HCT116 (cell line): ENCODE measurements at regions not wholly inside any gene's neighbourhood (a gene's known extent, or its start where the extent isn't known, plus 50 kb on each side); places are given as distances from the start of the nearest gene placed in this dataset.
"Not testable (repeated sequence)": the region's sequence is repeated elsewhere in the genome, so short reads cannot be mapped to it uniquely, and the experiment has no call there.

Experiments used
- ATAC-seq: fragments of 200-7000 bp; cut with Tn5 transposase; 2 replicates; pipeline ENCODE4 v1.9.1; 2020; ENCODE audit warnings: mild to moderate bottlenecking, moderate library complexity
- BruUV-seq: library from RNA; stranded (reverse); fragments of 400-500 nt; replicated peaks from 2 replicates; lab custom pipeline; 2021; lab: Mats Ljungman, UMichigan
- CTCF ChIA-PET: fragments of 300-600 bp; sonication (Branson Sonifier 250); formaldehyde crosslinking; loops from one replicate; lab custom pipeline; 2021; ENCODE audit warnings: antibody characterized with exemption; lab: Charles Lee
- POLR2A ChIA-PET: fragments of 300-600, 350-600 bp; sonication (Branson Sonifier 250); formaldehyde crosslinking; loops from one replicate; lab custom pipeline; 2021; ENCODE audit warnings: antibody characterized with exemption; lab: Charles Lee
- RAD21 ChIA-PET, 2 experiments: fragments of 300-600 bp; sonication (Branson Sonifier 250); formaldehyde crosslinking; loops; one replicate each; lab custom pipeline; 2023; ENCODE audit warnings: low total read pairs in 2 of 2; ENCODE audit not compliant: uncharacterized antibody in 2 of 2, unreplicated experiment in 2 of 2, low non-redundant PET in 1 of 2; lab: Charles Lee
- DNase-seq: peaks from one replicate; pipeline ENCODE4 v3.0.0-alpha.2; 2010; ENCODE audit warnings: low read depth, low spot score
- H2AFZ ChIP-seq: fragments of 200-600 bp; shearing (Covaris generic), sonication (generic); 2 replicates; pipeline ENCODE4 v1.6.1; 2017; ENCODE audit warnings: low read depth, mixed run types, mixed read lengths, antibody characterized with exemption, low read length; ENCODE audit not compliant: poor library complexity, severe bottlenecking
- H3K27ac ChIP-seq: 2 replicates; pipeline ENCODE4 v1.5.1; 2012; ENCODE audit warnings: low read depth, low read length
- H3K27me3 ChIP-seq: fragments of 200-600 bp; sonication (generic); 2 replicates; pipeline ENCODE4 v1.6.1; 2016; ENCODE audit warnings: mixed run types, low read length, mixed read lengths; ENCODE audit not compliant: insufficient read depth
- H3K36me3 ChIP-seq, 2 experiments: fragments of 200-500 bp in 1 of 2; fragments of 200-600 bp in 1 of 2; sonication (Bioruptor generic) in 1 of 2; sonication (generic) in 1 of 2; 2 replicates each; pipeline versions ENCODE4 v1.5.1 to v1.6.1; 2014 to 2016; ENCODE audit warnings: low read length in 2 of 2, inconsistent platforms in 1 of 2, mixed read lengths in 1 of 2, mixed run types in 1 of 2; ENCODE audit not compliant: insufficient read depth in 2 of 2, control insufficient read depth in 1 of 2
- H3K4me1 ChIP-seq, 2 experiments: fragments of 200-600 bp in 1 of 2; sonication (generic) in 1 of 2; 2 replicates each; pipeline versions ENCODE4 v1.5.1 to v1.6.1; 2012 to 2017; ENCODE audit warnings: low read length in 2 of 2, inconsistent platforms in 1 of 2, mild to moderate bottlenecking in 1 of 2, mixed read lengths in 1 of 2, mixed run types in 1 of 2, moderate library complexity in 1 of 2; ENCODE audit not compliant: insufficient read depth in 2 of 2, control insufficient read depth in 1 of 2
- H3K4me2 ChIP-seq: fragments of 200-600 bp; sonication (generic); 2 replicates; pipeline ENCODE4 v1.6.1; 2017; ENCODE audit warnings: mixed run types, low read length, mixed read lengths
- H3K4me3 ChIP-seq, 2 experiments: fragments of 200-600 bp in 1 of 2; sonication (generic) in 1 of 2; replicated peaks in 1 of 2; 2 replicates each; pipeline ENCODE4 v1.5.1; 2011 to 2016; ENCODE audit warnings: low read length in 2 of 2, control low read depth in 1 of 2, low read depth in 1 of 2, mild to moderate bottlenecking in 1 of 2, mixed read lengths in 1 of 2, mixed run types in 1 of 2
- H3K79me2 ChIP-seq: fragments of 200-600 bp; sonication (generic); 2 replicates; pipeline ENCODE4 v1.6.1; 2017; ENCODE audit warnings: mild to moderate bottlenecking, mixed run types, low read length, moderate library complexity, mixed read lengths; ENCODE audit not compliant: insufficient read depth
- H3K9ac ChIP-seq: fragments of 200-600 bp; sonication (generic); 2 replicates; pipeline ENCODE4 v1.6.1; 2016; ENCODE audit warnings: low read length, mixed read lengths
- H3K9me2 ChIP-seq: fragments of 200-600 bp; sonication (generic), shearing (Covaris generic); 2 replicates; pipeline ENCODE4 v1.6.1; 2017; ENCODE audit warnings: mixed run types, mild to moderate bottlenecking, moderate library complexity; ENCODE audit not compliant: insufficient read depth
- H3K9me3 ChIP-seq, 2 experiments: fragments of 200-500 bp in 1 of 2; fragments of 200-600 bp in 1 of 2; sonication (Bioruptor generic) in 1 of 2; sonication (generic) in 1 of 2; 2 replicates each; pipeline ENCODE4 v1.6.1; 2014 to 2017; ENCODE audit warnings: low read length in 2 of 2, mixed read lengths in 2 of 2, inconsistent platforms in 1 of 2, low read depth in 1 of 2, mild to moderate bottlenecking in 1 of 2, mixed run types in 1 of 2, moderate library complexity in 1 of 2; ENCODE audit not compliant: control insufficient read depth in 1 of 2, insufficient read depth in 1 of 2
- H4K20me1 ChIP-seq: fragments of 200-600 bp; sonication (generic), shearing (Covaris generic); 2 replicates; pipeline ENCODE4 v1.6.1; 2017; ENCODE audit warnings: mixed run types, mild to moderate bottlenecking, moderate library complexity; ENCODE audit not compliant: insufficient read depth
- ATF3 ChIP-seq: IDR thresholded peaks from 2 replicates; pipeline ENCODE4 v1.6.1; 2012
- CBX3 ChIP-seq: IDR thresholded peaks from 2 replicates; pipeline ENCODE4 v1.6.1; 2012; ENCODE audit warnings: low read depth
- CEBPB ChIP-seq: IDR thresholded peaks from 2 replicates; pipeline ENCODE4 v1.6.1; 2012; ENCODE audit warnings: low read depth
- CTCF ChIP-seq, 3 experiments: fragments of 200-600 bp in 1 of 3; sonication (generic) in 1 of 3; IDR thresholded peaks in 2 of 3; conservative IDR thresholded peaks in 1 of 3; 2 replicates each; pipeline ENCODE4 v1.5.1; 2012 to 2017; ENCODE audit warnings: low read depth in 2 of 3, low read length in 2 of 3, antibody characterized with exemption in 1 of 3, borderline replicate concordance in 1 of 3, control low read depth in 1 of 3, mild to moderate bottlenecking in 1 of 3, mixed read lengths in 1 of 3, mixed run types in 1 of 3, moderate library complexity in 1 of 3; ENCODE audit not compliant: insufficient read depth in 1 of 3
- EZH2phosphoT487 ChIP-seq: fragments of 200-600 bp; IDR thresholded peaks from 2 replicates; pipeline ENCODE4 v1.6.1; 2018; ENCODE audit warnings: antibody characterized with exemption, borderline replicate concordance
- REST ChIP-seq: IDR thresholded peaks from 2 replicates; pipeline ENCODE4 v1.6.1; 2012; ENCODE audit warnings: low read depth
- SP1 ChIP-seq: IDR thresholded peaks from 2 replicates; pipeline ENCODE4 v1.6.1; 2012; ENCODE audit warnings: low read depth
- SRF ChIP-seq: IDR thresholded peaks from 2 replicates; pipeline ENCODE4 v1.6.1; 2012; ENCODE audit warnings: low read depth
- ZFX ChIP-seq: fragments of 450-650 bp; IDR thresholded peaks from 2 replicates; pipeline ENCODE4 v1.6.1; 2017
- ZNF274 ChIP-seq: fragments of 200-500 bp; sonication (Bioruptor generic); IDR thresholded peaks from 2 replicates; pipeline ENCODE4 v1.6.1; 2014; ENCODE audit warnings: mild to moderate bottlenecking, low read depth, low read length, inconsistent platforms
- intact Hi-C: fragments of 100-400 bp; cut with micrococcal nuclease; formaldehyde crosslinking; loops from 2 replicates; pipeline ENCODE4 v1.10.0; 2022

GRCh38 chr14:89688507-89689211 lies 265.9 kb downstream of the EFCAB11 start:
- no peak overlapping the region for H3K4me2 ChIP-seq
- ChIA-PET CTCF (no interaction called here), POLR2A (no interaction called here), RAD21 (interaction anchor here in 1 of 2 experiments (0.6 kb wide), 1 partner anchor 155 kb away, joined by 3 read pairs; no protein-coding TSS in a partner anchor)
- no TSS peak for BruUV-seq
- no peak for DNase-seq
- H3K9ac ChIP-seq = no peak overlapping the region
- no peaks in the 10 kb centered on the region for H3K79me2 ChIP-seq
- TF ChIP-seq CTCF (IDR thresholded peaks at IDR 0.05 in 2 of 3, conservative IDR thresholded peaks at IDR 0.05 in 1 of 3; ENCODE audit: borderline replicate concordance in 1 of 3, insufficient read depth in 1 of 3, low read depth in 2 of 3, low read length in 2 of 3) = no peak
- no peak for TF ChIP-seq SP1
- TF ChIP-seq REST = no peak
- TF ChIP-seq CEBPB = no peak
- TF ChIP-seq ZNF274 = no peak
- no peak for TF ChIP-seq ZFX
- TF ChIP-seq EZH2phosphoT487 = no peak
- no peak for TF ChIP-seq ATF3
- no peak for TF ChIP-seq SRF
- no peak for TF ChIP-seq CBX3
- H4K20me1 ChIP-seq = no peaks in the 10 kb centered on the region
- no peak overlapping the region for H3K4me3 ChIP-seq
- H3K4me1 ChIP-seq = no peaks in the 10 kb centered on the region
- no peak overlapping the region for H3K27ac ChIP-seq
- H3K27me3 ChIP-seq = no peaks in the 10 kb centered on the region
- H3K9me2 ChIP-seq = no peaks in the 10 kb centered on the region
- no peaks in the 10 kb centered on the region for H3K36me3 ChIP-seq
- no peak overlapping the region for H2AFZ ChIP-seq
- intact Hi-C loops = no loop called here
- H3K9me3 ChIP-seq = no peaks in the 10 kb centered on the region
- ATAC-seq = no peak

- H2AFZ ChIP-seq, H3K9ac ChIP-seq, H3K79me2 ChIP-seq, H3K36me3 ChIP-seq, H4K20me1 ChIP-seq, H3K4me1 ChIP-seq, RAD21 ChIA-PET, H3K27me3 ChIP-seq, BruUV-seq, H3K27ac ChIP-seq, CTCF ChIA-PET, H3K4me2 ChIP-seq, intact Hi-C loops, H3K9me3 ChIP-seq, H3K4me3 ChIP-seq, POLR2A ChIA-PET, ATAC-seq, DNase-seq, H3K9me2 ChIP-seq: not testable (repeated sequence)
These were observed 267.4 kb downstream of the EFCAB11 start for GRCh38 chr14:89687129-89687528.
